ENCODE measurements at regions not wholly inside any gene's neighbourhood (a gene's known extent, or its start where the extent isn't known, plus 50 kb on each side); places are given as distances from the start of the nearest gene placed in this dataset.
"Not testable (repeated sequence)": the region's sequence is repeated elsewhere in the genome, so short reads cannot be mapped to it uniquely, and the experiment has no call there.

DNA sequence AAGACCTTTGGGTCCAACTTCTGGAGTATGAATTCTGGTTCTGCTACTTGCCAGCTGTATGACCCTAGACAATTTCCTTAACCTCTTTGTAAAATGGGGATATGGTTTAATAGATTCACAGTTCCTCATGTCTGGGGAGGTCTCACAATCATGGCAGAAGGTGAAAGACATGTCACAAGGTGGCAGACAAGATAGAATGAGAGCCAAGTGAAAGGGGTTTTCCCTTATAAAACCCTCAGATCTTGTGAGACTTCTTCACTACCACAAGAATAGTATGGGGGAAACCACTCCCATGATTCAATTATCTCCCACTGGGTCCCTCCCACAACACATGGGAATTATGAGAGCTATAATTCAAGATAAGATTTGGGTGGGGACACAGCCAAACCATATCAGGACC, 63.9 kb upstream of the NRIP1 start:
- not testable (repeated sequence) for TF ChIP-seq MYBL2 (IDR thresholded peaks at IDR 0.05; ENCODE audit: low read depth); MYBL2 (CRISPR knock-in tag; IDR thresholded peaks at IDR 0.05; ENCODE audit: borderline replicate concordance); MEF2A (IDR thresholded peaks at IDR 0.05; ENCODE audit: control insufficient read depth, low read depth, low read length); EZH2 (IDR thresholded peaks at IDR 0.05; ENCODE audit: borderline replicate concordance, low read depth, low read length); TAF15 (IDR thresholded peaks at IDR 0.05; ENCODE audit: low read depth, low read length)
- TF ChIP-seq, protein P1, sequence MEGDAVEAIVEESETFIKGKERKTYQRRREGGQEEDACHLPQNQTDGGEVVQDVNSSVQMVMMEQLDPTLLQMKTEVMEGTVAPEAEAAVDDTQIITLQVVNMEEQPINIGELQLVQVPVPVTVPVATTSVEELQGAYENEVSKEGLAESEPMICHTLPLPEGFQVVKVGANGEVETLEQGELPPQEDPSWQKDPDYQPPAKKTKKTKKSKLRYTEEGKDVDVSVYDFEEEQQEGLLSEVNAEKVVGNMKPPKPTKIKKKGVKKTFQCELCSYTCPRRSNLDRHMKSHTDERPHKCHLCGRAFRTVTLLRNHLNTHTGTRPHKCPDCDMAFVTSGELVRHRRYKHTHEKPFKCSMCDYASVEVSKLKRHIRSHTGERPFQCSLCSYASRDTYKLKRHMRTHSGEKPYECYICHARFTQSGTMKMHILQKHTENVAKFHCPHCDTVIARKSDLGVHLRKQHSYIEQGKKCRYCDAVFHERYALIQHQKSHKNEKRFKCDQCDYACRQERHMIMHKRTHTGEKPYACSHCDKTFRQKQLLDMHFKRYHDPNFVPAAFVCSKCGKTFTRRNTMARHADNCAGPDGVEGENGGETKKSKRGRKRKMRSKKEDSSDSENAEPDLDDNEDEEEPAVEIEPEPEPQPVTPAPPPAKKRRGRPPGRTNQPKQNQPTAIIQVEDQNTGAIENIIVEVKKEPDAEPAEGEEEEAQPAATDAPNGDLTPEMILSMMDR (IDR thresholded peaks at IDR 0.05 in 2 of 3, conservative IDR thresholded peaks at IDR 0.05 in 1 of 3; ENCODE audit: insufficient read depth in 2 of 3, low read depth in 1 of 3, low read length in 3 of 3) = not testable (repeated sequence)
- TF ChIP-seq, protein P2, sequence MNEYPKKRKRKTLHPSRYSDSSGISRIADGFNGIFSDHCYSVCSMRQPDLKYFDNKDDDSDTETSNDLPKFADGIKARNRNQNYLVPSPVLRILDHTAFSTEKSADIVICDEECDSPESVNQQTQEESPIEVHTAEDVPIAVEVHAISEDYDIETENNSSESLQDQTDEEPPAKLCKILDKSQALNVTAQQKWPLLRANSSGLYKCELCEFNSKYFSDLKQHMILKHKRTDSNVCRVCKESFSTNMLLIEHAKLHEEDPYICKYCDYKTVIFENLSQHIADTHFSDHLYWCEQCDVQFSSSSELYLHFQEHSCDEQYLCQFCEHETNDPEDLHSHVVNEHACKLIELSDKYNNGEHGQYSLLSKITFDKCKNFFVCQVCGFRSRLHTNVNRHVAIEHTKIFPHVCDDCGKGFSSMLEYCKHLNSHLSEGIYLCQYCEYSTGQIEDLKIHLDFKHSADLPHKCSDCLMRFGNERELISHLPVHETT (CRISPR knock-in tag; conservative IDR thresholded peaks at IDR 0.05 in 1 of 2, IDR thresholded peaks at IDR 0.05 in 1 of 2) = not testable (repeated sequence)
